NCI-H2196 treated with DMSO at 0.1 percent for 48 hours (cell line): ENCODE measurements at regions not wholly inside any gene's neighbourhood (a gene's known extent, or its start where the extent isn't known, plus 50 kb on each side); places are given as distances from the start of the nearest gene placed in this dataset.
"Not testable (repeated sequence)": the region's sequence is repeated elsewhere in the genome, so short reads cannot be mapped to it uniquely, and the experiment has no call there.

Experiments
- DNase-seq: peaks from one replicate; lab custom pipeline; 2025; ENCODE audit not compliant: unreplicated experiment; lab: John Stamatoyannopoulos, UW

DNA sequence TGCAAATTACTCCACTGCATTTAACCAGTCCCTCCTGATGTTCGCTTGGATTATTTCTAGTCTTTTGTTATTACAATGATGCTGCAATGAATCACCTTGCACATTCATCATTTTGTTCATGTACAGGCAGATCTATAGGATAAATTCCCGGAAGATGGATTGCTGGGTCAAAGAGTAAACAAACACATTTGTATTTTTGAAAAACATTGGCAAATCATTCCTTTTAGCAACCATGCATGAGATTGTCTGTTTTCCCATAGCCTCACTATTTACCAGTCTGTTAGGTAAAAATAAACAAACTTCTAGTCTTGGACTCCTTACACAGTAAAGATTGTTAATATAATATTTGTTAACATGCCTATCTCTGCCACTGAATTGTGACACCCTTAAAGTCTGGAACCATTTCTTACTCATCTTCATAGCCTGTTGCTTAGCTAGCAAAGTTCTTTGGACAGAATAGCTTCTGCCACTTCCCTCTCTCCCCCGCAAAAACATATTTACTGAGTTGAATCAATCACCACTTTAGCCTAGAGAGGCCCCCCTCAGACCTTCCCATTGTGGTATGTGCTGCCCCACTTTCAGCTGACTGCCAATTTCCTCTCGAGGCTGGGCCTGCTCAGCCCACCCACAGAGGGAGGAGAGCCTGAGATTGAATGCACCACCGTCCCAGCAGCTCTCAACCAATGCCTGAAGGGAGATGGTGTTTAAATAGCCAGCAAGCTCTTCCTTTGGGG, 108.4 kb upstream of the ATXN3L start:
- no peak for DNase-seq

DNA sequence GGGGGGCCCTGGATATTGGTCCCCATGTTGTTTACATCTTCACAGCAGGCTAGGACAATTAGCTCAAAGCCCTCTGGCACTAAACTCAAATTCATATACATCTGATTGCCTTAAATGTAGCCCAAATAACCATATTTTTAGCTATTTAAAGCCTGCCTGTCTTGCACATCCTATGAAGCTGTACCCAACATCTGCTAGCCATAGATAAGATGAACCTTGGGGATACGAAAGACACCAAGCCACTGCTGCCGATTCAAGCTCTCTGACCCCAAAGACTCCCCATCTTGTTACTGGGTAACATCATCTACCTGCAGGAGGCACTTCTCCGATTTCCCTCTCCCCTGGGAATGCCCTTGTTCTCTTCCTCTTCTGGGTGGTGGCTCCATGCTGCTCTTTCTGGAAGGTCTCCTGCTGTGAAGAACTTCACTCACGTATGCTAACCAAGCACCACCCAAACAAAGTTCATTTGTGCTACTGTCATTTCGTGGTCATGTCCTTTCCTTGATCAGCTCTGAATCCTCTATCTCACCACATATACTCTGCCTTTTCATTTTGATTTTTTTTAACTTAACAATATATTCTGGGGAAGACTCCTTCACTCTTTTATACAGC, 107.7 kb upstream of the ATXN3L start:
- DNase-seq, result no peak

DNA sequence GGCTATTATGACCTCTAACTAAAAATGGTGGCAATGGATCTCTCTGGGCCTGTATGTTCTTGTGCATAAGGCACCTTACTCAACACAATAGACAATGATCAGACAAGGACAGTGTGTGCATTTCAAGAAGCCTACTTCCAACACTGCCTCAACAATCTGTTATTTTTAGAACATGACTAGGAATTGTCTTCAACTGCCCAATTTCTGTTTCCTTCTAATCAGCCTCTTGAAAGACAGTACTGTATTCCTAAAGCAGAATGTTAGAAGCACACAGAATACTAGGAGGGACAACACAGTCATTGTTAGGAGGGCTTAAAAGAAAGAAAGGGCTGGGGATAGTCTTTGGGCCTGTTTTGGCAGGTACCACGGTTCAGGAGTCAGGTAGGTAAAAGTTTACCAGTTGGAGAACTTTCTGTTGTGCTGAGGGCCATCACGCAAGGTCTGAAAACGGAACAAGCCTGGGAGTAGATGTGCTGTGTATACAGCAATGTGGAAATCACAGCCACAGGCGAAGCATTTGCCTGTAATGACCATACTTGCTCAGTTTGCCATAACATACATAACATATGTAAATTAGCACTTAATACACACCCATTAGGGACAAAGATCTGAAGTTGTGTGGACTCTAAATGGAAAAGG, 100.8 kb upstream of the ATXN3L start:
- DNase-seq, result no peak

DNA sequence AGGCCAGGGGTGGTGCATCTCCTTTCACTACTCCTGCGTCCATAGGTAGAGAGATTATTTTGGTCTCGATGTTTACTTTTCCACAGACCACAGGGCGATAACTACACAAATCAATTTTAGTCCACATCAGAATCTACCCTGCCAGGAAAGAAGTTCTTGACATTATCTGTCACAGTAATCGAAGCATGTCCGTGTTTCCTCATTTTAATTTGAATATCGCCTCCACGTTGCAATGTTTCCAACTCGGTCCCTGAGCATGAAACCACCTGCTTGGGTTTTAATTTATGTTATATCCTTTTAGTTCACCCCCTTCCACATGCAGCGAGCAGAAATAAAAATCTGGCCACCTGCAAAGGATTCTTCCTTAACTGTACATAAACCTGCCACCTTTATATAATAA, 100.1 kb upstream of the ATXN3L start:
- DNase-seq, result no peak

DNA sequence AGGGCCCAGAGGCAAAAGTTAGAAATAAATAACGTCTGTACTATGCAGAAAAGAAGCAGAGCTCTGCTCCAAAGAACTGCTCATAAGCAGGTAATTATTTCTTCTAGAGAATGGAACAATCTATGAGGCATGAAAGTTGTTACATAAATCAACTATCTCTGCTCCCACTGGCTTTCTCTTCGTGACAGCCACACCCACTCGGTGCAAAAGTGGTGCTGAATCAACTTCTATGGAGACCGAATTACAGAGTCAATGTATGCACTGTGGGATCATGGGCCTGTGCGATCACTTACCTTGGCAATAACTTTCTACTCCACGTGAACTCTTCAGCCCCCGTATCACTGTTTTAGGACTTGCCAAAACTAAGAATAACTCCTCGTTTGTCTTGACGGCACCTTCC, 99.4 kb upstream of the ATXN3L start:
- DNase-seq, result no peak

DNA sequence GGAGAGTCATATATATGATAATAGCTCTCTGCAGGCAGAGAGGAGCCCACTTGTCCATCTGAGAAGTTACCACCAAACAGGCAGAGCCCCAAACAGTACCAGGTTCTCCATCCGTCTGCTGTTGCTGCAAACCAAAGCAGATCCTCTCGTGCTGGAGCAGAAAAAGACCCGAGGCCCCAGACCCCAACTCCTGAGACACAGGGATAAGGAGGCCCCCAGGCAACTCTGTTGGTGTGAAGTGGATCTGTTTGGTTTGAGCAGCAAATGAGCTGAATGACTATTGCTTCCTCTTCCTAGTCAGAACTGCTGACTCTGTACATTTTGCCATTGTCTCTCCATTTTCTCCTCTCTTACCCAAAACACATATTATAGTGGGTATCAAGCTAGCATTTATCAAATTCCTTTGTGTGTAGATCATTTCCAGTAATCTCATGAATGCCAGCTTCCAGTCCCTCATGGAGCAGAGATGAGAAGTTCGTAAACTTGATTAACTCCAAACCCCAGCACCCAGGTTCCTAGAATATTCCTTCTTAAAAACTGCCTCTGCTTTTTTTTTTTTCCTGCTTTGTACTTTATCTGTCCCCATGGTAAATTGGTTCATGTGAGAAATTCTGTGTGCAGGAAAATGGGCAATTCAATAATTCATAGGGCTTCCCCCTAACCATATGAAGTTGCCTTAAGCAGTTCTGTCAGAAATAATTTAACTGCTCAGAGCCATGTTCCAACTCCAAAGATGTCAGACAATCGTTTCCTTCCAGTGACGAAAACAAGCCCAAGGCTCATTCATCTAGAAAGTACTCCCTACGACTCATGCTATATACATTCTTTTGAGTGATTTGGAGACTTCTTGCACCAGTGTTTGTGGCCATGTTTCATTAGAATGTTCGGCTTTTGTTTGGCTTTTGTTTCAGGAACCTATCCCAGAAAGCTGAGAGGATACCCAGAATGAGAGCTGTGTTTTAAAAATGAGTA, 98.6 kb upstream of the ATXN3L start:
- DNase-seq, result no peak

DNA sequence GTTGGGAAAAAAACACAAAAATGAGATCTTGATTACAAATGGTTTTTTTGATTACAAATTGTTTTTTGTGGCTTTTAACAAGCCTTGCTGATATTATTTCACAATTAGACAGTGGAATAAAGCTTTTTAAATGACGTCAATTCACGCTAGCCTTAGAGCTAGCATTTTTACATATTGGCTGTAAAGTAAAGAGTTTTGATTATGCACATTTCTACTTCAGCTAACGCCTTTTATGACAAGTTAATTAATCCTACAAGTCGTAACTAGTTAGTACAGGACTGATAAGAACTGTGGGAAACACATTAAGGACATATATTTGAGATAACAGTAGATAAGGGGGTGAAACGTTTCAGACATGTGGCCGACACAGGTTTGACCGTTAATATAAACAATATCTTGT, 95.7 kb upstream of the ATXN3L start:
- no peak for DNase-seq

DNA sequence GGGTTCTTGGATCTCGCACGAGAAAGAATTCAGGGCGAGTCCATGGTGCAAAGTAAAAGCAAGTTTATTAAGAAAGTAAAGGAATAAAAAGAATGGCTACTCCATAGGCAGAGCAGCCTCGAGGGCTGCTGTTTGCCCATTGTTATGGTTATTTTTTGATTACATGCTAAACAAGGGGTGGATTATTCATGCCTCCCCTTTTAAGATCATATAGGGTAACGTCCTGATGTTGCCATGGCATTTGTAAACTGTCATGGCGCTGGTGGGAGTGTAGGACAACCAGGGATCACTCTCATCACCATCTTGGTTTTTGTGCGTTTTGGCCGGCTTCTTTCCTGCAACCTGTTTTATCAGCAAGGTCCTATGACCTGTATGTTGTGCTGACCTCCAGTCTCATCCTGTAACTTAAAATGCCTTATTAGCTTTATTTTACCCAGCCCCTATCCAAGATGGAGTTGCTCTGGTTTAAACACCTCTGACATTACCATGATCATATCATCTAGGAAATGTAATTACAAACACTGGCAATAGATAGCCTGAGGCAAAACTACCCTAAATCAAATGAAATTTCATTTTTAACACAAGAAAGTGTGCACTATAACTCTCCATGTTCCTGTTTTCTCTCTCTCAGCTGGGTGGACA, 94.3 kb upstream of the ATXN3L start:
- no peak for DNase-seq

DNA sequence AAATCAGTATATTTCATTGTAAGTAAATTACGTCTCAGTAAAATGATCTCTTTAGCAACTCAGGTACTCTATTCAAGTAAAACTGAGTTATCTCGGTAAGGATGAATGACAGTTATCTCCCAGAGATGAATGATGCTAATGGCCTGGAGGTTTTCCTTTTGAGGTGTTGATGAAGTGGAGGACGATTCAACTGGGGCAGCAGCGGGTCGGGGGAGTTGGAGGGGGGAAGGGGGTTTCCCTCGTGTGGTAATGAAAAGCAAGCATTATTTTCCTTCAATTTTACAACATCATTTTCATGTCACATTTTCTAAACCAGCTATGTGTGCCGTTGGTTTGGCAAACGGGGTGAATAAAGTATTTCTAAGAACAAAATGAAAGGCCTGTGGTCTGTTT, 92.4 kb upstream of the ATXN3L start:
- no peak for DNase-seq

DNA sequence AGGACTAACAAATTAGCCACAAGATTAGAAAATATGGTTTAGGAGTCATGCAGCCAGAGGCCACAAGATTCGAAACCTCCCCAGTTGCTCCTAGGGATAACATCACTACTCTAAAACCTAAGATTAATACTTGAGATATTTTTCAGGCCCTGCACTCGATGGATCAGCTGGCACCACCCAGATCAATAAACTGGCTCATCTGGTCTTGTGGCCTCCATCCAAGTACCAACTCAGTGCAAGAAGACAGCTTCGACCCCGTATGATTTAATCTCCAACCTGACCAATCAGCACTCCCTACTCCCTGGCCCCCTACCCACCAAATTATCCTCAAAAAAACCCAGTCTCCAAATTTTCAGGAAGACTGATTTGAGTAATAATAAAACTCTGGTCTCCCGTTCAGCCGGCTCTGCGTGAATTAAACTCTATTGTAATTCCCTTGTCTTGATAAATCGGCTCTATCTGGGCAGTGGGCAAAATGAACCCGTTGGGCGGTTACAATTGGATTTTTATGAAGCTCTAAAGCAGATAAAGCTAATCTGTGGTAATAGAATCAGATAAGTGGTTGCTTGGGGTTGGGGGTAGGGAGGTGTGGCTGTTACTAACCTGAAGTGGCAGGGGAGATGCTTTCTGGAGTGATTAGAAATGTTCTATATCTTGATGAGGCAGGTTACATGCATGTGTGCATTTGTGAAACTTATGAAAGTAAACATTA, 91.8 kb upstream of the ATXN3L start:
- DNase-seq, result no peak

DNA sequence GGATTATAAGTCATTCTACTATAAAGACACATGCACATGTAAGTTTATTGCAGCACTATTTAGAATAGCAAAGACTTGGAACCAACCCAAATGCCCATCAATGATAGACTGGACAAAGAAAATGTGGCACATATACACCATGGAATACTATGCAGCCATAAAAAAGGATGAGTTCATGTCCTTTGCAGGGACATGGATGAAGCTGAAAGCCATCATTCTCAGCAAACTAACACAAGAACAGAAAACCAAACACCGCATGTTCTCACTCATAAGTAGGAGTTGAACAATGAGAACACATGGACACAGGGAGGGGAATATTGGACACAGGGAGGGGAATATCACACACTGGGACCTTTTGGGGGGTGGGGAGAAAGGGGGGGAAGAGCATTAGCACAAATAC, 88.7 kb upstream of the ATXN3L start:
- not testable (repeated sequence) for DNase-seq

DNA sequence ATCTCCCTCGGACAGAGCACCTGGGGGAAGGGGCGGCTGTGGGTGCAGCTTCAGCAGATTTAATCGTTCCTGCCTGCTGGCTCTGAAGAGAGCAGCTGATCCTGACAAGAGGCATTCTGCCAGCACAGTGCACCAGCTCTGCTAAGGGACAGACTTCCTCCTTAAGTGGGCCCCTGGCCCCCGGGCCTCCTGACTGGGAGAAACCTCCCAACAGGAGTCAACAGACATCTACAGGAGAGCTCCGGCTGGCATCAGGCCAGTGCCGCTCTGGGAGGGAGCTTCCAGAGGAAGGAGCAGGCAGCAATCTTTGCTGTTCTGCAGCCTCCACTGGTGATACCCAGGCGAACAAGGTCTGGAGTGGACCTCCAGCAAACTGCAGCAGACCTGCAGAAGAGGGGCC, 84.9 kb upstream of the ATXN3L start:
- not testable (repeated sequence) for DNase-seq

DNA sequence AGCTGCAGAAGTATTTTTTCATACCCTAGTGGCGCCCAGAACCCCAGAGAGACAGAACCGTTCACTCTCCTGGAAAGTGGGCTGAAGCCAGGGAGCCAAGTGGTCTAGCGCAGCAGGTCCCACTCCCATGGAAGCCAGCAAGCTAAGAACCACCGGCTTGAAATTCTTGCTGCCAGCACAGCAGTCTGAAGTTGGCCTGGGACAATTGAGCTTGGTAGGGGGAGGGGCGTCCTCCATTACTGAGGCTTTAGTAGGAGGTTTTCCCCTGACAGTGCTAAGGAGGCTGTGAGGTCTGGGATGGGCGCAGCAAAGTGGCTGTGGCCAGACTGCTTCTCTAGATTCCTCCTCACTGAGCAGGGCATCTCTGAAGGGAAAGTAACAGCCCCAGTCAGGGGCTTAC, 84.5 kb upstream of the ATXN3L start:
- DNase-seq, result no peak

DNA sequence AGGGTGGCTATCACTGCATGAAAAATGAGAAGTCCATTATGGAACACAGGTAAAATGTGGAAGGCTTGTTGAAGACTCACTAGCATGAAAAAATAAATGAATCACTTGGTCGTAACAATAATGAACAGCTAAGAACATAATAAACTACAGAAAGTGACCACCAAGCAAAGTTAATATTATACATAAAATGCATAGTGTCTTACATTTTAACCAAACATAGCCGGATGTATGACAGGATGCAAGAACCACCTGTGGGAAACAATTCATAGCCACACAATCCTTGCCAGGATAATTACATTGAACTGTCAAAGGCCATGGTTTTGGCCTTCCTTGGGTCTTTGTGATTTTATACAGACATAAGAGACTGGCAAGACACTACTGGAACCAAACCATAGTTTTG, 81.9 kb upstream of the ATXN3L start:
- DNase-seq, result no peak

DNA sequence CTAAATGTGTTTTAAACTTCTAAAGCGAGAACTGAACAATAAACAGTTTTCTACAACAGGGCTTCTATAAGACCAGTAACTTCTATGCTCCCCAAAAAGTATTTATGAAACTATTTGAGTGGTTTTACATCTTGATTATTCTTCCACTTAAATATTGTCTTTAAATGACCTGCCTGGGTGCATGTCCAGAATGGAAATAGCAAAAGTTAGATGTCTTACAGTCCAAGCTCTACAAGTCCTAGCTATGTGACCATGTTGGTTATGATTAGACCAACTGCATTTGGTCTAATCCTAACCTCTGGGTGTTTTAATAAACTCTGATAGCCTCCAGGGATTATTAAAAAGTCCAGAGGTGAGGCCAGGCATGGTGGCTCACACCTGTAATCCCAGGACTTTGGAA, 79.0 kb upstream of the ATXN3L start:
- no peak for DNase-seq

DNA sequence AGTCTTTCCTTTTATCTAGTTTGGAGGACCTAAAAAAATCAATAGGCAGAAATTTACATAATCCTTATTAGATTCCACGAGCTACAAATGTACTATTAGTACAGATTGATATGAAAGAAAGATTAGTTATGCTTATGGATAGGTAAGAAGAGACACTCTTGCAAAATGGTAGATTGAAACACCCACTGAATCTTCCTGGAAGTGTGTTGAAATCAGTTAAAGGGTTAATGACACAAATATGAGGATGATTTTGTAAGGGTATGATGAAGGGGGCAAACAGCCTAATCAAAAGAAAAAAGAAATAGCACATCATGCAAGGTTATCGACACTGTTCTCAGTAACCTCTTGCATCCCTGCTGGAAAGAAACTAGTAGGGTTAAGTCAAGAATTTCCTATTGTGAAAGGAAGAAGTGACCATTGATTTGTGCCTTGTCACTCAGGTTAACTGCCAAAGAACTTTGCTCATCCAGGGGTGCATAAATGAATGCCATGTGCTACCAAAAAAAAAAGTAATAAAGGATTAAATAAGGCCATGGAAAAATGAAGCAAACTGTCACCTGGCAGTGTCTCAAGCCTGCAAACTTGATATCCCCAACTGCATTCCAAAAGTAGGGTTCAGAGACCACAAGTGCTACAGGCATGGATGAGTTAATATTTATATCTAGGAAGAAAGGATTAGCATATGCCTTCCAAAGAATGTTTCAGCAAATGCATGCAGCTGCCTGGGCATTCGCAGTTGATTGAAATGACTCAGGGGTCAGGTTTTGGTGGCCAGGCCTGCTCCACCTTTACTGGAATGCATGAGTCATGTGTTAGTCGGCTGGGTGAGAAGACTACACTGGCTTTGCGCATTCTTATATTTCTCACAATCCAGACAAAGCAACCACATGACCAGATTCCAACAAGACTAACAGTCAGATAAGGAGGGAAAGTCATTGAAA, 78.3 kb upstream of the ATXN3L start:
- DNase-seq, result peak; percentile 11

DNA sequence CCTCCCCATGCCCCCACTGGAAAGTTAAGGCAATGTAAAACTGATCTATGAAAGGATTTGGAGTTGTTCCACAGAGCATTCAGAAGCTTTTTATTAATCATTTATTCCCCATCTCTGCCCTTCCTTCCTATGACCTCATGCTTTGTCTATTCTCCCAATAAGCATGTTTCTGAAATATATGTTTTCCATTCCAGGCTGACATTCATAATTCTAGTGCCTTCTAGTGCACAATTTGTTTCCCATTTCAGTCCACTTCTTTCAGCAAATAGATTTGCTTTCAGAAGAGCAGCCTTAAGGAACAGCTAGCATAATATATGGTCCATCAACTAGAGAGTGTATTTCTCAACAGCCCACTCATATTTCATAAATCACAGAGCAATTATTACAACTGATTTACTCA, 77.1 kb upstream of the ATXN3L start:
- no peak for DNase-seq

DNA sequence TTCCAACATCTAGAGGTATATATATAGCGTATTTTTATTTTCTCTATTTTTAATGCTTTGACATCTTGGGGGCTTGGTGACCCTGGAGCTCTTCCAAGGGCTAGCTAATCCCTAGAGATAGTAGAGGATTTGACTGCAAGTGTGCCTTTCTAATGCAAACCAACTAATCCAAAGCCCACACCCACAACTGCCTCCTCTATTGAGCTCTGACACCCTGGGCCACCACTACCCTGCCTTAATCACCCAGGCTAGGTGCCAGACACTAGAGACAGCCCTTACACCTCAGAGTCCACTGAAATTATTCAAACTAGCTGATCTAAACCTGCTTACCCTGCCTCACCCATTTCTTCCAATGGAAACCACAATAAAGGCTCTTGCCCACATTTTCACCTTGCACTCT, 69.6 kb upstream of the ATXN3L start:
- no peak for DNase-seq
